ENCODE measurements at regions not wholly inside any gene's neighbourhood (a gene's known extent, or its start where the extent isn't known, plus 50 kb on each side); places are given as distances from the start of the nearest gene placed in this dataset.

DNA sequence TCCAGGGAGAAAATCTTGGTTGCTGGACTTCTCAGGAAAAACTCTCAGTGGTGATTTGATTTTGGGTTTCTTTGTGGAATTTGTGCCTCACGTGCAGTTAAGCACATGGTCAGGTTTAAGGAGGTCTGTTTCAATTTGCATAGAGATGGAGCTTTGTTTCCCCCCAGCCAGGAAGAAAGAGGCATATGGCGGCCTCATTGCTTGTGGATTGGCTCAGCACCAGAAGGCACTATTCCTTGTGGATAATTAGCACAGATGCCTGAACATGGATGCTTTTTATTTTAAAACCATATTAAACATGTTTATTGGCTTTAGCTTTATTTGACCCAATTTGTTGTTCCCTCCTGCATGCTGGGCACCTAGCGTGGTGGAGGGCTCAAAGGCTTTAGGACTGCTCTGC lies 125.1 kb upstream of the RGMA start:
- no peak for TF ChIP-seq EZH2 (IDR thresholded peaks at IDR 0.05; ENCODE audit: borderline replicate concordance, low read depth, low read length, severe bottlenecking)
- TF ChIP-seq, protein P1, sequence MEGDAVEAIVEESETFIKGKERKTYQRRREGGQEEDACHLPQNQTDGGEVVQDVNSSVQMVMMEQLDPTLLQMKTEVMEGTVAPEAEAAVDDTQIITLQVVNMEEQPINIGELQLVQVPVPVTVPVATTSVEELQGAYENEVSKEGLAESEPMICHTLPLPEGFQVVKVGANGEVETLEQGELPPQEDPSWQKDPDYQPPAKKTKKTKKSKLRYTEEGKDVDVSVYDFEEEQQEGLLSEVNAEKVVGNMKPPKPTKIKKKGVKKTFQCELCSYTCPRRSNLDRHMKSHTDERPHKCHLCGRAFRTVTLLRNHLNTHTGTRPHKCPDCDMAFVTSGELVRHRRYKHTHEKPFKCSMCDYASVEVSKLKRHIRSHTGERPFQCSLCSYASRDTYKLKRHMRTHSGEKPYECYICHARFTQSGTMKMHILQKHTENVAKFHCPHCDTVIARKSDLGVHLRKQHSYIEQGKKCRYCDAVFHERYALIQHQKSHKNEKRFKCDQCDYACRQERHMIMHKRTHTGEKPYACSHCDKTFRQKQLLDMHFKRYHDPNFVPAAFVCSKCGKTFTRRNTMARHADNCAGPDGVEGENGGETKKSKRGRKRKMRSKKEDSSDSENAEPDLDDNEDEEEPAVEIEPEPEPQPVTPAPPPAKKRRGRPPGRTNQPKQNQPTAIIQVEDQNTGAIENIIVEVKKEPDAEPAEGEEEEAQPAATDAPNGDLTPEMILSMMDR (IDR thresholded peaks at IDR 0.05; ENCODE audit: borderline replicate concordance, extremely low read depth, low read length, poor library complexity, severe bottlenecking) = no peak
- DNase-seq = no peak
- Histone ChIP-seq H3K79me2 (ENCODE audit: insufficient read depth, low read length) (no peaks in the 10 kb centered on the region), H2AFZ (ENCODE audit: low read depth, low read length) (no peak overlapping the region), H3K4me3 (ENCODE audit: low read depth in 1 of 2, low read length in 2 of 2) (no peak overlapping the region), H4K20me1 (ENCODE audit: insufficient read depth, low read length) (no peaks in the 10 kb centered on the region), H3K27ac (ENCODE audit: low read length) (no peak overlapping the region), H3K4me2 (ENCODE audit: insufficient read depth, low read length) (no peak overlapping the region), H3K4me1 (ENCODE audit: insufficient read depth, low read length) (no peaks in the 10 kb centered on the region), H3K9ac (ENCODE audit: low read depth, low read length) (no peak overlapping the region), H3K27me3 (ENCODE audit: insufficient read depth, low read length, poor library complexity) (no peaks in the 10 kb centered on the region), H3K9me3 (ENCODE audit: insufficient read depth, low read length, severe bottlenecking) (no peaks in the 10 kb centered on the region), H3K36me3 (ENCODE audit: insufficient read depth, low read length) (no peaks in the 10 kb centered on the region)
- ATAC-seq (ENCODE audit: insufficient read depth, low read depth) = no peak

DNA sequence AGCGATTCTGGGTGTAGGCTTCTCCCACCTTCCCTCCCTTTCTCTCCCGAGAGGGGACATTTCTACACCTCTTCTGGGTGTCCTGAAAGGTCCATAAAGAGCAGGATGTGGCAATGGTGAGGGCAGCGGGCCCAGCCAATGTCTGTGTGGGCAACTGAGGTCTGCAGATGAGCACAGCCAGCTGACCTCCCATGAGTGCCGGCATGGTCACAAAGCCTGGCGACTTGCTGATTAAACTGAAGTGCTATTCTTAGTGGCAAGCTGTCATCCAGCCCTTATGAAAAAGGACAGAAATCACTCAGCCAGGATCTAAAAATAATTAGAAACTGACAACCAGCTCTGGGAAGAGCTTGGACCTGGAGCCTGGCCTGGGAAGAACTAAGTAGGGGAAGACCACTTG lies 124.3 kb upstream of the RGMA start:
- Histone ChIP-seq H3K36me3 (ENCODE audit: insufficient read depth, low read length) (no peaks in the 10 kb centered on the region), H3K9ac (ENCODE audit: low read depth, low read length) (no peak overlapping the region), H3K27ac (ENCODE audit: low read length) (no peak overlapping the region), H2AFZ (ENCODE audit: low read depth, low read length) (no peak overlapping the region), H3K79me2 (ENCODE audit: insufficient read depth, low read length) (no peaks in the 10 kb centered on the region), H3K4me2 (ENCODE audit: insufficient read depth, low read length) (no peak overlapping the region), H3K9me3 (ENCODE audit: insufficient read depth, low read length, severe bottlenecking) (no peaks in the 10 kb centered on the region), H3K4me3 (ENCODE audit: low read depth in 1 of 2, low read length in 2 of 2) (no peak overlapping the region), H4K20me1 (ENCODE audit: insufficient read depth, low read length) (no peaks in the 10 kb centered on the region), H3K4me1 (ENCODE audit: insufficient read depth, low read length) (no peaks in the 10 kb centered on the region), H3K27me3 (ENCODE audit: insufficient read depth, low read length, poor library complexity) (no peaks in the 10 kb centered on the region)
- DNase-seq = no peak
- no peak for TF ChIP-seq EZH2 (IDR thresholded peaks at IDR 0.05; ENCODE audit: borderline replicate concordance, low read depth, low read length, severe bottlenecking)
- TF ChIP-seq, protein P1 (IDR thresholded peaks at IDR 0.05; ENCODE audit: borderline replicate concordance, extremely low read depth, low read length, poor library complexity, severe bottlenecking) = no peak
- no peak for ATAC-seq (ENCODE audit: insufficient read depth, low read depth)

DNA sequence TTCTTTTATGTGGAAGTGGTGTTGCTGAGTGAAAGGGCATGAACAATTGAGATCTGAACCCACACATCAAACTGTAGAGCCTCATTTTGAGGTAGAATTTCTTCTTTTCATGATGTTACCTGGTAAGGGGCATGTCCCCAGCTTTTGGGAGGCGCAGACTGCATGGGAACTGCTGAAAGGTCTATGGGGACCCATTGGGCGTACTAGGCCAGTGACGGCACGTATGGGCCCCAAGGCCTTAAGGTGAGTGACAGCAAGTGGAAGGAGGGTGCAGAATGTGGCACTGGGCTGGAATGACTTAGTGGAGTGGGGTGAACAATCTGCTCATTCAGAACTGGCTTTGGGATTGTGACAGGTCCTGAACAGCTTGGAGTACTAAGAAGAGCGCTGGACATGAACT lies 123.6 kb upstream of the RGMA start:
- H3K27me3 ChIP-seq (ENCODE audit: insufficient read depth, low read length, poor library complexity) = no peaks in the 10 kb centered on the region
- H4K20me1 ChIP-seq (ENCODE audit: insufficient read depth, low read length) = no peaks in the 10 kb centered on the region
- no peak overlapping the region for H3K27ac ChIP-seq (ENCODE audit: low read length)
- no peaks in the 10 kb centered on the region for H3K36me3 ChIP-seq (ENCODE audit: insufficient read depth, low read length)
- H3K79me2 ChIP-seq (ENCODE audit: insufficient read depth, low read length) = no peaks in the 10 kb centered on the region
- no peak overlapping the region for H2AFZ ChIP-seq (ENCODE audit: low read depth, low read length)
- no peak for ATAC-seq (ENCODE audit: insufficient read depth, low read depth)
- no peak for TF ChIP-seq EZH2 (IDR thresholded peaks at IDR 0.05; ENCODE audit: borderline replicate concordance, low read depth, low read length, severe bottlenecking)
- TF ChIP-seq, protein P1 (IDR thresholded peaks at IDR 0.05; ENCODE audit: borderline replicate concordance, extremely low read depth, low read length, poor library complexity, severe bottlenecking) = no peak
- H3K9me3 ChIP-seq (ENCODE audit: insufficient read depth, low read length, severe bottlenecking) = no peaks in the 10 kb centered on the region
- H3K9ac ChIP-seq (ENCODE audit: low read depth, low read length) = no peak overlapping the region
- no peaks in the 10 kb centered on the region for H3K4me1 ChIP-seq (ENCODE audit: insufficient read depth, low read length)
- H3K4me3 ChIP-seq (ENCODE audit: low read depth in 1 of 2, low read length in 2 of 2) = no peak overlapping the region
- no peak for DNase-seq
- H3K4me2 ChIP-seq (ENCODE audit: insufficient read depth, low read length) = no peak overlapping the region

DNA sequence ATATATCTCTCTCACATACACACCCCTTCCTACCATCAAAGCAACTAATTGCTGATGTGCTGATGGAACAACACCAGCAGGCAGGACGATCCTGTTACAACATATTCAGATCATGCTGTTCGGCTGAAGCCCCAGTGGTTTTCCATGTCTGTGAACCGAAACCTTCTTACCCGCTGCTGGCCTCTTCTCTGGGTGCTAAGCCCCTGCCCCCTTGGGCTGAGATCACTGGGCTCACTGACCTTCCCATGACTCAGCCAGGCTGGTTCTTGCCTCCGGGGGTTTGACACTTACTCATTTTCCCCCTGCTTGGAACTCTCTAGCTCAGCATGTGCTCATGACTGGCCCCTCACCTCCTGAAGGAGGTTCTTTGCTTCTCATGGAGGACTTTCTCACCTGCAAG lies 122.0 kb upstream of the RGMA start:
- no peak overlapping the region for H3K9ac ChIP-seq (ENCODE audit: low read depth, low read length)
- no peaks in the 10 kb centered on the region for H3K9me3 ChIP-seq (ENCODE audit: insufficient read depth, low read length, severe bottlenecking)
- no peak for DNase-seq
- H3K4me3 ChIP-seq (ENCODE audit: low read depth in 1 of 2, low read length in 2 of 2) = no peak overlapping the region
- H3K36me3 ChIP-seq (ENCODE audit: insufficient read depth, low read length) = no peaks in the 10 kb centered on the region
- peaks cover 11% of the 10 kb centered on the region for H3K4me1 ChIP-seq (ENCODE audit: insufficient read depth, low read length)
- no peaks in the 10 kb centered on the region for H3K27me3 ChIP-seq (ENCODE audit: insufficient read depth, low read length, poor library complexity)
- no peaks in the 10 kb centered on the region for H3K79me2 ChIP-seq (ENCODE audit: insufficient read depth, low read length)
- H3K4me2 ChIP-seq (ENCODE audit: insufficient read depth, low read length) = no peak overlapping the region
- H3K27ac ChIP-seq (ENCODE audit: low read length) = no peak overlapping the region
- H2AFZ ChIP-seq (ENCODE audit: low read depth, low read length) = no peak overlapping the region
- H4K20me1 ChIP-seq (ENCODE audit: insufficient read depth, low read length) = no peaks in the 10 kb centered on the region
- TF ChIP-seq EZH2 (IDR thresholded peaks at IDR 0.05; ENCODE audit: borderline replicate concordance, low read depth, low read length, severe bottlenecking) = no peak
- TF ChIP-seq, protein P1 (IDR thresholded peaks at IDR 0.05; ENCODE audit: borderline replicate concordance, extremely low read depth, low read length, poor library complexity, severe bottlenecking) = no peak
- no peak for ATAC-seq (ENCODE audit: insufficient read depth, low read depth)
